Activated CD4-positive, alpha-beta T cell treated with anti-CD3 and anti-CD28 coated beads, Interleukin-10, Interleukin-2, amounts not matched to agents 100 ng/mL and 50 ng/mL, durations not matched to agents 16 hours and 8 hours (primary cell): ENCODE measurements at regions not wholly inside any gene's neighbourhood (a gene's known extent, or its start where the extent isn't known, plus 50 kb on each side); places are given as distances from the start of the nearest gene placed in this dataset.
"Not testable (repeated sequence)": the region's sequence is repeated elsewhere in the genome, so short reads cannot be mapped to it uniquely, and the experiment has no call there.

Experiments used
- DNase-seq: peaks from one replicate; pipeline ENCODE4 v3.0.0-alpha.2; 2020

GRCh38 chr2:149732001-149732685 is 144.6 kb upstream of the MMADHC start:
- no peak for DNase-seq

- no peak for DNase-seq
Observed at GRCh38 chr2:149731079-149731478, 143.5 kb upstream of the MMADHC start.

GRCh38 chr2:149729586-149729985 is 142.0 kb upstream of the MMADHC start:
- DNase-seq: no peak

- no peak for DNase-seq
Observed at GRCh38 chr2:149727927-149728326, 140.4 kb upstream of the MMADHC start.

GRCh38 chr2:149725234-149725633 is 137.7 kb upstream of the MMADHC start:
- DNase-seq: no peak

- no peak for DNase-seq
Observed at GRCh38 chr2:149724091-149724490, 136.5 kb upstream of the MMADHC start.

- no peak for DNase-seq
Observed at GRCh38 chr2:149720615-149721014, 133.0 kb upstream of the MMADHC start.

GRCh38 chr2:149719695-149720094 is 132.1 kb upstream of the MMADHC start:
- no peak for DNase-seq

- DNase-seq: no peak
Observed at GRCh38 chr2:149716687-149717086, 129.1 kb upstream of the MMADHC start.

- DNase-seq: no peak
Observed at GRCh38 chr2:149715894-149716293, 128.3 kb upstream of the MMADHC start.

GRCh38 chr2:149715005-149715592 is 127.5 kb upstream of the MMADHC start:
- DNase-seq: peak; percentile 6

GRCh38 chr2:149709496-149710263 is 122.1 kb upstream of the MMADHC start:
- no peak for DNase-seq

- DNase-seq: no peak
Observed at GRCh38 chr2:149703281-149703680, 115.7 kb upstream of the MMADHC start.

- no peak for DNase-seq
Observed at GRCh38 chr2:149702571-149702970, 115.0 kb upstream of the MMADHC start.

- DNase-seq: no peak
Observed at GRCh38 chr2:149701241-149701640, 113.7 kb upstream of the MMADHC start.

GRCh38 chr2:149692961-149693396 is 105.4 kb upstream of the MMADHC start:
- no peak for DNase-seq

GRCh38 chr2:149690825-149691224 is 103.2 kb upstream of the MMADHC start:
- no peak for DNase-seq

- no peak for DNase-seq
Observed at GRCh38 chr2:149687052-149687427, 99.5 kb upstream of the MMADHC start.

- no peak for DNase-seq
Observed at GRCh38 chr2:149686136-149687051, 98.8 kb upstream of the MMADHC start.

GRCh38 chr2:149685401-149685800 is 97.8 kb upstream of the MMADHC start:
- DNase-seq: not testable (repeated sequence)

GRCh38 chr2:149679286-149679685 is 91.7 kb upstream of the MMADHC start:
- no peak for DNase-seq

GRCh38 chr2:149677416-149677815 is 89.8 kb upstream of the MMADHC start:
- no peak for DNase-seq

- no peak for DNase-seq
Observed at GRCh38 chr2:149670086-149670485, 82.5 kb upstream of the MMADHC start.
